Esophagus squamous epithelium (tissue), 4 donors: ENCODE measurements at regions not wholly inside any gene's neighbourhood (a gene's known extent, or its start where the extent isn't known, plus 50 kb on each side); places are given as distances from the start of the nearest gene placed in this dataset.

Source experiments
- CTCF ChIP-seq, 6 experiments: fragments of 450-650 bp in 4 of 6; fragments of 200-600 bp in 2 of 6; sonication (generic) in 2 of 6; IDR thresholded peaks; one replicate each; pipeline ENCODE4 v1.5.1; 2016 to 2019; ENCODE audit warnings: antibody characterized with exemption in 6 of 6, mild to moderate bottlenecking in 4 of 6, moderate library complexity in 4 of 6
- POLR2A ChIP-seq, 4 donors: fragments of 450-650 bp; IDR thresholded peaks; one replicate each; pipeline ENCODE4 v1.6.1; 2017; ENCODE audit warnings: antibody characterized with exemption in 4 of 4, mild to moderate bottlenecking in 4 of 4, moderate library complexity in 3 of 4

GRCh38 chr4:89616382-89616781 is 220.6 kb downstream of the SNCA start:
- TF ChIP-seq POLR2A (IDR thresholded peaks at IDR 0.05) (no peak), CTCF (IDR thresholded peaks at IDR 0.05) (no peak)
